ENCODE measurements at regions not wholly inside any gene's neighbourhood (a gene's known extent, or its start where the extent isn't known, plus 50 kb on each side); places are given as distances from the start of the nearest gene placed in this dataset.

DNA sequence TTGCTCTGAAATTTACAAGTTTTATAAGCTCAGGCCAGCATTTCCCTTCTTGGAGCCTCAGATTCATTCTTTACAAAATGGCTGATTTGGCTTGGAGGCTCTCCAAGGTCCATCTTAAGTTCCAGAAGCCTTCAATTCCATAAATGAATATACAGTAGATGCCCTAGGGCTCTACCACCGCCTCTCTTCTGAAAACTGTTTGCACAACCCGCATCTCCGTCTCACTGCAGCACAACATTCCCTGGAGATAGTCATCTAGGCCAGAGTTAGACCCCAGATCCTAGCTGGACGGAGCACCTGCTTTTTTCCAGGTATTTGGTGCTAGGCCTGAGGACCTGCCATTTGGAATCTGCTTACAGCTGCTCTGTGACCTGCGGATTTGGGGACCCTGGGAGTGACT, 50.5 kb upstream of the NRP1 start:
- CTCF ChIA-PET: no interaction called here
- POLR2A ChIA-PET: no interaction called here

Measured in activated CD8-positive, alpha-beta memory T cell treated with anti-CD3 and anti-CD28 coated beads for 36 hours (primary cell).